Heart left ventricle (tissue), 16 donors: ENCODE measurements at regions not wholly inside any gene's neighbourhood (a gene's known extent, or its start where the extent isn't known, plus 50 kb on each side); places are given as distances from the start of the nearest gene placed in this dataset.

Source experiments
- ATAC-seq, 4 donors: fragments of 200-7000 bp; cut with Tn5 transposase; one replicate each; pipeline ENCODE4 v1.9.1; 2020 to 2022; ENCODE audit warnings: moderate library complexity in 4 of 4, mild to moderate bottlenecking in 3 of 4, moderate number of reproducible peaks in 1 of 4
- DNase-seq, 5 donors: peaks; one replicate each; pipeline ENCODE4 v3.0.0-alpha.2; 2020
- H3K27ac ChIP-seq, 12 donors: fragments of 200-600 bp; sonication (generic) in 4 of 12; one replicate each; pipeline versions ENCODE4 v1.5.0 to v1.8.0; 2016 to 2022; ENCODE audit warnings: mild to moderate bottlenecking in 2 of 12
- H3K27me3 ChIP-seq, 9 donors: fragments of 200-600 bp; sonication (generic) in 2 of 9; one replicate each; pipeline versions ENCODE4 v1.5.1 to v1.8.0; 2016 to 2022; ENCODE audit warnings: mild to moderate bottlenecking in 3 of 9
- H3K36me3 ChIP-seq, 9 donors: fragments of 200-600 bp; sonication (generic) in 2 of 9; one replicate each; pipeline versions ENCODE4 v1.5.0 to v1.8.0; 2018 to 2022; ENCODE audit warnings: mild to moderate bottlenecking in 2 of 9
- H3K4me1 ChIP-seq, 12 donors: fragments of 200-600 bp; sonication (generic) in 4 of 12; one replicate each; pipeline versions ENCODE4 v1.5.0 to v1.8.0; 2016 to 2022; ENCODE audit warnings: mild to moderate bottlenecking in 3 of 12
- H3K4me3 ChIP-seq, 12 donors: fragments of 200-600 bp; sonication (generic) in 4 of 12; one replicate each; pipeline versions ENCODE4 v1.5.0 to v1.8.0; 2017 to 2022; ENCODE audit warnings: mild to moderate bottlenecking in 9 of 12, moderate library complexity in 4 of 12
- H3K9me3 ChIP-seq, 12 donors: fragments of 200-600 bp; sonication (generic) in 4 of 12; one replicate each; pipeline versions ENCODE4 v1.5.0 to v1.8.0; 2016 to 2022; ENCODE audit warnings: mild to moderate bottlenecking in 1 of 12
- CTCF ChIP-seq, 12 donors: fragments of 200-600 bp; sonication (generic) in 4 of 12; IDR thresholded peaks; one replicate each; pipeline versions ENCODE4 v1.5.0 to v1.8.0; 2018 to 2022; ENCODE audit warnings: antibody characterized with exemption in 12 of 12, mild to moderate bottlenecking in 5 of 12
- POLR2A ChIP-seq, 2 donors: fragments of 450-650 bp; IDR thresholded peaks; one replicate each; pipeline ENCODE4 v1.6.1; 2017; ENCODE audit warnings: antibody characterized with exemption in 2 of 2, mild to moderate bottlenecking in 2 of 2, moderate library complexity in 2 of 2
- WGBS, 4 donors: extraction: QIAGEN DNeasy Blood & Tissue Kit in 2 of 4; methylation state at CpG; one replicate each; pipeline versions ENCODE4 v1.1.5 to v1.1.7; 2013 to 2018; 5-methylcytosine and 5-hydroxymethylcytosine counted together
- intact Hi-C, 10 donors: fragments of 100-400 bp; cut with DNase I; formaldehyde crosslinking; loops; one replicate each; pipeline versions ENCODE4 v1.11.1 to v1.14.2; 2022
- donor health status: ischemic (EF 13 %, LVEDD 7.1; RV severe dilation, severe dysfunction).
- donor health status: healthy with polysubstance abuse.
- donor health status: DM: no; HTN: yes; CAD: no.
- donor health status: DM: no; HTN: no; CAD: no.
- donor health status: ischemic (EF 25% LVEDD 6.9; RV normal size, moderate dysfunction).
- donor health status: ischemic (EF 25% LVEDD 5.7; RV mildly dilated, moderate dysfunction).
- donor health status: healthy.
- donor health status: DM: yes; HTN: yes; CAD: no.
- donor health status: ischemic (EF 35%, LVEDD 5.7; RV mildly dilated, moderate dysfunction).
- donor health status: nonischemic (EF 11% LVEDD 7.7; RV severe dilation, severe dysfunction).
- donor health status: DM: yes; HTN: yes; CAD: no.
- donor health status: PGD.
- donor health status: ischemic (EF 29% LVEDD 5.4; RV normal size, mild dysfunction).
- donor health status: nonischemic (EF 23%, LVEDD 6.1; RV moderate dilation, normal function).

- 71 to 82% (median 76%) methylated on average over 4 of the region's 4 CpGs for WGBS, 4 donors
- H3K27me3 ChIP-seq = peaks cover 0 to under 1% (median 0%) of the 10 kb centered on the region in 9 donors
- ATAC-seq (no peak), DNase-seq (no peak)
- H3K36me3 ChIP-seq = no peaks in the 10 kb centered on the region
- H3K4me3 ChIP-seq = no peak overlapping the region
- H3K27ac ChIP-seq = no peak overlapping the region
- no peaks in the 10 kb centered on the region for H3K9me3 ChIP-seq
- TF ChIP-seq CTCF (IDR thresholded peaks at IDR 0.05) = no peak
- TF ChIP-seq POLR2A (IDR thresholded peaks at IDR 0.05) = no peak
- H3K4me1 ChIP-seq = no peaks in the 10 kb centered on the region
- intact Hi-C loops = no loop called here
Measured at GRCh38 chr6:151722342-151722741, 85.1 kb upstream of the ESR1 start.

GRCh38 chr6:151723152-151723551 is 84.3 kb upstream of the ESR1 start:
- Histone ChIP-seq H3K27ac (no peak overlapping the region), H3K36me3 (no peaks in the 10 kb centered on the region), H3K27me3 (no peaks in the 10 kb centered on the region), H3K9me3 (no peaks in the 10 kb centered on the region), H3K4me1 (no peaks in the 10 kb centered on the region), H3K4me3 (no peak overlapping the region)
- TF ChIP-seq POLR2A (IDR thresholded peaks at IDR 0.05) (no peak), CTCF (IDR thresholded peaks at IDR 0.05) (no peak)
- DNase-seq (no peak), ATAC-seq (no peak)
- intact Hi-C loops = no loop called here
- 42 to 69% (median 47%) methylated on average over 1 of the region's 1 CpG for WGBS, 4 donors

GRCh38 chr6:151729829-151730495 is 77.5 kb upstream of the ESR1 start:
- intact Hi-C loops = no loop called here
- no peak overlapping the region for H3K4me3 ChIP-seq
- peaks cover 0 to 7% (median 0%) of the 10 kb centered on the region in 12 donors for H3K9me3 ChIP-seq
- H3K36me3 ChIP-seq = no peaks in the 10 kb centered on the region
- no peak overlapping the region for H3K27ac ChIP-seq
- ATAC-seq = peak in 1 of 4 donors; percentile 38
- no peak for DNase-seq
- H3K4me1 ChIP-seq = peaks cover 0 to 5% (median 0%) of the 10 kb centered on the region in 12 donors
- H3K27me3 ChIP-seq = no peaks in the 10 kb centered on the region
- TF ChIP-seq POLR2A (IDR thresholded peaks at IDR 0.05) (no peak), CTCF (IDR thresholded peaks at IDR 0.05) (no peak)
- WGBS, 4 donors = 72 to 76% (median 75%) methylated on average over 6 of the region's 6 CpGs

- no peak overlapping the region for H3K27ac ChIP-seq
- H3K27me3 ChIP-seq = no peaks in the 10 kb centered on the region
- 61 to 73% (median 70%) methylated on average over 2 of the region's 2 CpGs for WGBS, 4 donors
- TF ChIP-seq POLR2A (IDR thresholded peaks at IDR 0.05) = no peak
- TF ChIP-seq CTCF (IDR thresholded peaks at IDR 0.05) = no peak
- peaks cover 0 to 5% (median 0%) of the 10 kb centered on the region in 12 donors for H3K4me1 ChIP-seq
- ATAC-seq (no peak), DNase-seq (no peak)
- peaks cover 0 to 7% (median 0%) of the 10 kb centered on the region in 12 donors for H3K9me3 ChIP-seq
- no peak overlapping the region for H3K4me3 ChIP-seq
- no peaks in the 10 kb centered on the region for H3K36me3 ChIP-seq
- intact Hi-C loops = no loop called here
Measured at GRCh38 chr6:151730496-151730870, 77.0 kb upstream of the ESR1 start.
